A549 (cell line): ENCODE measurements at regions not wholly inside any gene's neighbourhood (a gene's known extent, or its start where the extent isn't known, plus 50 kb on each side); places are given as distances from the start of the nearest gene placed in this dataset.

ENCODE experiments used
- ATAC-seq, 2 experiments: fragments of 200-7000 bp in 1 of 2; fragments of >200 bp in 1 of 2; cut with Nextera tagmentation in 1 of 2; cut with Tn5 transposase in 1 of 2; 3 replicates each; pipeline versions ENCODE4 v1.8.0 to v1.9.1; 2018 to 2020; ENCODE audit warnings: mild to moderate bottlenecking in 1 of 2, moderate library complexity in 1 of 2
- CTCF ChIA-PET: fragments of 300-600 bp; sonication (Branson Sonifier 250); formaldehyde crosslinking; extraction: SDS; loops from one replicate; lab custom pipeline; 2021; ENCODE audit warnings: antibody characterized with exemption, inconsistent platforms; lab: Yijun Ruan, JAX
- POLR2A ChIA-PET: fragments of 350-600 bp; formaldehyde crosslinking; extraction: SDS; loops from one replicate; lab custom pipeline; 2021; ENCODE audit warnings: antibody characterized with exemption, inconsistent platforms; lab: Yijun Ruan, JAX
- DNase-seq, 2 experiments: peaks; one replicate each; pipeline versions ENCODE4 v3.0.0 to v3.0.0-alpha.2; 2011 to 2016; ENCODE audit warnings: low read depth in 1 of 2, low spot score in 1 of 2
- FAIRE-seq: peaks from 2 replicates; lab custom pipeline; 2011; peaks lifted over from hg19 to GRCh38; lab: Jason Lieb, UNC
- H3K27ac ChIP-seq, 2 experiments: fragments of >200 bp; sonication (Bioruptor Twin); formaldehyde crosslinking; 3 replicates each; pipeline ENCODE4 v1.5.1; 2016 to 2017
- H3K4me1 ChIP-seq: fragments of >200 bp; sonication (Bioruptor Twin); formaldehyde crosslinking; 3 replicates; pipeline ENCODE4 v1.6.1; 2016
- H3K4me2 ChIP-seq: fragments of >200 bp; sonication (Bioruptor Twin); formaldehyde crosslinking; 3 replicates; pipeline ENCODE4 v1.6.1; 2016
- H3K4me3 ChIP-seq: fragments of >200 bp; sonication (Bioruptor Twin); formaldehyde crosslinking; 3 replicates; pipeline ENCODE4 v1.5.1; 2016
- H3K9me3 ChIP-seq: fragments of >200 bp; sonication (Bioruptor Twin); formaldehyde crosslinking; 3 replicates; pipeline ENCODE4 v1.6.1; 2016
- BHLHE40 ChIP-seq: IDR thresholded peaks from 2 replicates; pipeline ENCODE4 v1.6.1; 2012; ENCODE audit warnings: low read depth, low read length, inconsistent platforms
- CBX8 ChIP-seq: fragments of 200-600 bp; sonication (generic); IDR thresholded peaks from 2 replicates; pipeline ENCODE4 v1.6.1; 2016
- CEBPB ChIP-seq, 2 experiments: fragments of >200 bp in 1 of 2; sonication (Bioruptor Twin) in 1 of 2; formaldehyde crosslinking in 1 of 2; IDR thresholded peaks; 2 replicates each; pipeline ENCODE4 v1.6.1; 2012 to 2016
- FOXS1 ChIP-seq: fragments of 250-450 bp; sonication (Bioruptor Pico); IDR thresholded peaks from 2 replicates; pipeline ENCODE4 v1.5.0; 2020; ENCODE audit warnings: mild to moderate bottlenecking, moderate library complexity
- MAX ChIP-seq: IDR thresholded peaks from 2 replicates; pipeline ENCODE4 v1.6.1; 2012
- MYC ChIP-seq: IDR thresholded peaks from 2 replicates; pipeline ENCODE4 v1.6.1; 2012; ENCODE audit warnings: mild to moderate bottlenecking, inconsistent platforms, low read length, improper control_type of control experiment, borderline replicate concordance
- NFE2L2 ChIP-seq: fragments of 150-350 bp; conservative IDR thresholded peaks from 2 replicates; pipeline ENCODE4 v1.6.1; 2014; ENCODE audit warnings: low read length
- NR3C1 ChIP-seq: fragments of >200 bp; sonication (Bioruptor Twin); formaldehyde crosslinking; IDR thresholded peaks from 3 replicates; pipeline ENCODE4 v1.6.1; 2017
- PHF8 ChIP-seq: fragments of 200-600 bp; sonication (generic); IDR thresholded peaks from 2 replicates; pipeline ENCODE4 v1.6.1; 2016; ENCODE audit warnings: low read depth, mild to moderate bottlenecking, antibody characterized with exemption, moderate library complexity, borderline replicate concordance
- RCOR1 ChIP-seq: fragments of 150-350 bp; IDR thresholded peaks from 2 replicates; pipeline ENCODE4 v1.6.1; 2014; ENCODE audit warnings: antibody characterized with exemption, low read length, low read depth
- SMC3 ChIP-seq: fragments of >200 bp; sonication (Bioruptor Twin); formaldehyde crosslinking; IDR thresholded peaks from 3 replicates; pipeline ENCODE4 v1.6.1; 2018; ENCODE audit warnings: inconsistent platforms
- TFCP2L1 ChIP-seq: fragments of 250-450 bp; sonication (Bioruptor Pico); IDR thresholded peaks from 2 replicates; pipeline ENCODE4 v1.5.0; 2021; ENCODE audit warnings: mild to moderate bottlenecking
- TP53 ChIP-seq: fragments of 250-450 bp; sonication (Bioruptor Pico); IDR thresholded peaks from 2 replicates; pipeline ENCODE4 v1.5.0; 2021; ENCODE audit warnings: mild to moderate bottlenecking, moderate library complexity
- ZC3H11A ChIP-seq: fragments of 450-650 bp; IDR thresholded peaks from 2 replicates; pipeline ENCODE4 v1.6.1; 2014; ENCODE audit warnings: antibody characterized with exemption, mild to moderate bottlenecking
- ZNF302 ChIP-seq: fragments of 250-450 bp; sonication (Bioruptor Pico); IDR thresholded peaks from 2 replicates; pipeline ENCODE4 v1.9.0; 2021; ENCODE audit warnings: inconsistent platforms, mild to moderate bottlenecking, moderate library complexity
- WGBS: methylation state at CpG from one replicate; pipeline ENCODE4 v1.1.6; 2017; ENCODE audit errors: missing lambda C conversion rate; 5-methylcytosine and 5-hydroxymethylcytosine counted together
- TF ChIP-seq, protein P1 (sequence below): fragments of 200-600 bp; sonication (generic); IDR thresholded peaks from 2 replicates; pipeline ENCODE4 v1.6.1; 2016; ENCODE audit warnings: antibody characterized with exemption, mild to moderate bottlenecking, moderate library complexity
- TF ChIP-seq, protein P2 (sequence below): fragments of 250-450 bp; sonication (Bioruptor Pico); IDR thresholded peaks from 2 replicates; pipeline ENCODE4 v1.5.0; 2021; ENCODE audit warnings: mild to moderate bottlenecking, moderate library complexity, borderline replicate concordance
- TF ChIP-seq, protein P3 (sequence below): fragments of 450-650 bp; IDR thresholded peaks from 2 replicates; pipeline ENCODE4 v1.6.1; 2014; ENCODE audit warnings: antibody characterized with exemption

DNA sequence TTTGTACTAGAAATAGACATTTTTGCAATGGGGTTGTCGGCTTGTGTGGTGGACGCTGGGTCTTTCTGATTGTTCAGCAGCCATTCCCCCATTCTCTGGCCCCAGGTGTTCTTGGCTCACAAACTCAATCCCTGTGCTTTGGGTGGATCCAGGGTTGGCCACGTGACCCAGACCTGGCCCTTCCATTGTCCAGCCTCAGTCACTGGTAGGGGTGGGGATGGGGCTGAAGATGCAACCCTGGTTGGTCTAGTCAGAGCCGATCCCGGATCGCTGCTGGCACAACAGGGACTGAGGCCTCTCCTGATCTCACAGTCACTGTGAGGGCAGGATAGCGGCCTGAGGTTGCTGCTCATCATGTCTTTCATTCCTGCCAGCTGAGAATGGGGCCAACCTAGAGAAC is 365.3 kb upstream of the SULF2 start:
- ATAC-seq (no peak), DNase-seq (no peak), FAIRE-seq (no peak)
- no peak overlapping the region for H3K4me3 ChIP-seq
- no peaks in the 10 kb centered on the region for H3K4me1 ChIP-seq
- no peak overlapping the region for H3K27ac ChIP-seq
- no peak overlapping the region for H3K4me2 ChIP-seq
- ChIA-PET POLR2A (interaction anchor here (0.5 kb wide), 1 partner anchor 89 kb away, joined by 6 read pairs; no protein-coding TSS in a partner anchor), CTCF (no interaction called here)
- TF ChIP-seq TP53 (CRISPR knock-in tag) = no peak
- no peak for TF ChIP-seq CEBPB (IDR thresholded peaks at IDR 0.05)
- TF ChIP-seq FOXS1 = no peak
- TF ChIP-seq NFE2L2 = no peak
- no peak for TF ChIP-seq ZNF302 (CRISPR knock-in tag)
- TF ChIP-seq PHF8 = no peak
- TF ChIP-seq SMC3 = no peak
- TF ChIP-seq ZC3H11A = no peak
- TF ChIP-seq RCOR1 = no peak
- no peak for TF ChIP-seq NR3C1
- no peak for TF ChIP-seq TFCP2L1 (CRISPR knock-in tag)
- whole genome bisulfite sequencing = 31% methylated on average over 4 of the region's 7 CpGs
- H3K9me3 ChIP-seq = peaks cover under 1% of the 10 kb centered on the region; the same call in 2 of the 3 replicates

GRCh38 chr20:48149902-48150301 is 364.6 kb upstream of the SULF2 start:
- Histone ChIP-seq H3K4me3 (no peak overlapping the region), H3K27ac (no peak overlapping the region), H3K4me2 (no peak overlapping the region), H3K4me1 (no peaks in the 10 kb centered on the region), H3K9me3 (no peaks in the 10 kb centered on the region; the same call in 2 of the 3 replicates)
- ChIA-PET POLR2A (no interaction called here), CTCF (no interaction called here)
- no peak for TF ChIP-seq CBX8
- no peak for TF ChIP-seq FOXS1
- no peak for TF ChIP-seq MAX
- TF ChIP-seq, protein P1, sequence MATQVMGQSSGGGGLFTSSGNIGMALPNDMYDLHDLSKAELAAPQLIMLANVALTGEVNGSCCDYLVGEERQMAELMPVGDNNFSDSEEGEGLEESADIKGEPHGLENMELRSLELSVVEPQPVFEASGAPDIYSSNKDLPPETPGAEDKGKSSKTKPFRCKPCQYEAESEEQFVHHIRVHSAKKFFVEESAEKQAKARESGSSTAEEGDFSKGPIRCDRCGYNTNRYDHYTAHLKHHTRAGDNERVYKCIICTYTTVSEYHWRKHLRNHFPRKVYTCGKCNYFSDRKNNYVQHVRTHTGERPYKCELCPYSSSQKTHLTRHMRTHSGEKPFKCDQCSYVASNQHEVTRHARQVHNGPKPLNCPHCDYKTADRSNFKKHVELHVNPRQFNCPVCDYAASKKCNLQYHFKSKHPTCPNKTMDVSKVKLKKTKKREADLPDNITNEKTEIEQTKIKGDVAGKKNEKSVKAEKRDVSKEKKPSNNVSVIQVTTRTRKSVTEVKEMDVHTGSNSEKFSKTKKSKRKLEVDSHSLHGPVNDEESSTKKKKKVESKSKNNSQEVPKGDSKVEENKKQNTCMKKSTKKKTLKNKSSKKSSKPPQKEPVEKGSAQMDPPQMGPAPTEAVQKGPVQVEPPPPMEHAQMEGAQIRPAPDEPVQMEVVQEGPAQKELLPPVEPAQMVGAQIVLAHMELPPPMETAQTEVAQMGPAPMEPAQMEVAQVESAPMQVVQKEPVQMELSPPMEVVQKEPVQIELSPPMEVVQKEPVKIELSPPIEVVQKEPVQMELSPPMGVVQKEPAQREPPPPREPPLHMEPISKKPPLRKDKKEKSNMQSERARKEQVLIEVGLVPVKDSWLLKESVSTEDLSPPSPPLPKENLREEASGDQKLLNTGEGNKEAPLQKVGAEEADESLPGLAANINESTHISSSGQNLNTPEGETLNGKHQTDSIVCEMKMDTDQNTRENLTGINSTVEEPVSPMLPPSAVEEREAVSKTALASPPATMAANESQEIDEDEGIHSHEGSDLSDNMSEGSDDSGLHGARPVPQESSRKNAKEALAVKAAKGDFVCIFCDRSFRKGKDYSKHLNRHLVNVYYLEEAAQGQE = no peak
- no peak for TF ChIP-seq TFCP2L1 (CRISPR knock-in tag)
- TF ChIP-seq BHLHE40 = no peak
- no peak for TF ChIP-seq TP53 (CRISPR knock-in tag)
- DNase-seq (no peak), FAIRE-seq (no peak), ATAC-seq (no peak)
- 59% methylated on average over 15 of the region's 15 CpGs for WGBS

DNA sequence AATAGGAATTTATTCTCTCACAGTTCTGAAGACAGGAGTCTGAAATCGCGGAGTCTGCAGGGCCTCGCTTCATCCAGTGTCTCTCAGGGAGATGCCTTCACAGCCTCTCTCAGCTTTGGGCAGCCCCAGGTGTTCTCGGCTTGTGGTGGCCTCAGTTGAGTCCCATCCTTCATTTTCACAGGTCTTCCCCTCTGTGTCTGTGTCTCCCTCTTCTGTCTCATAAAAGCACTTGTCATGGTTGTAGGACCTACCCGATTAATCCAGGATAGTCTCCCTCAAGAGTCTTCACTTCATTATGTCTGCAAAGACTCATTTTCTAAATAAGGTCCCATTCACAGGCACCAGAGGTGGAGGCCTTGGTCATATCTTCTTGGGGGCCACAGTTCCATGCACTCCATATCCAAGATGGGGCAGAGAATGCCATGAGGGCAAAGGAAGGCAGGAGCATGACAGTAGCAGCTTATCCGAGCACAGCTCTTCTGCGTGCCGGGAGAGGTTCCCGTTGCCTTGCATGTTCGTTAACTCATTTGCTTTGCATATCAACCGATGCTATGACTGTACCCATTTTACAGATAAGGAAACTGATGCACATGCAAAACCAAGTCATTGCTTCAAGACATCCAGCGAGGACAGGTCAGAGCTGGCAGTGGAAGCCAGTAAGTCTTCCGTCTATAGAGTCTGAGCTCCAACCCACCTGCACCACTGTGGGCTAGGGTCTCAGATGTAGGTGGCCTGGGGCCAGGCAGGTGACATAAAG is 363.8 kb upstream of the SULF2 start:
- Histone ChIP-seq H3K27ac (no peak overlapping the region), H3K4me3 (no peak overlapping the region), H3K9me3 (no peaks in the 10 kb centered on the region), H3K4me1 (no peaks in the 10 kb centered on the region), H3K4me2 (no peak overlapping the region)
- 72% methylated on average over 13 of the region's 13 CpGs for WGBS
- POLR2A ChIA-PET = no interaction called here
- no peak for ATAC-seq
- DNase-seq = no peak
- TF ChIP-seq NR3C1 = no peak
- TF ChIP-seq MYC = no peak
- no peak for TF ChIP-seq ZC3H11A
- TF ChIP-seq, protein P2, sequence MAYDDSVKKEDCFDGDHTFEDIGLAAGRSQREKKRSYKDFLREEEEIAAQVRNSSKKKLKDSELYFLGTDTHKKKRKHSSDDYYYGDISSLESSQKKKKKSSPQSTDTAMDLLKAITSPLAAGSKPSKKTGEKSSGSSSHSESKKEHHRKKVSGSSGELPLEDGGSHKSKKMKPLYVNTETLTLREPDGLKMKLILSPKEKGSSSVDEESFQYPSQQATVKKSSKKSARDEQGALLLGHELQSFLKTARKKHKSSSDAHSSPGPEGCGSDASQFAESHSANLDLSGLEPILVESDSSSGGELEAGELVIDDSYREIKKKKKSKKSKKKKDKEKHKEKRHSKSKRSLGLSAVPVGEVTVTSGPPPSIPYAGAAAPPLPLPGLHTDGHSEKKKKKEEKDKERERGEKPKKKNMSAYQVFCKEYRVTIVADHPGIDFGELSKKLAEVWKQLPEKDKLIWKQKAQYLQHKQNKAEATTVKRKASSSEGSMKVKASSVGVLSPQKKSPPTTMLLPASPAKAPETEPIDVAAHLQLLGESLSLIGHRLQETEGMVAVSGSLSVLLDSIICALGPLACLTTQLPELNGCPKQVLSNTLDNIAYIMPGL (CRISPR knock-in tag) = no peak
- TF ChIP-seq, protein P3, sequence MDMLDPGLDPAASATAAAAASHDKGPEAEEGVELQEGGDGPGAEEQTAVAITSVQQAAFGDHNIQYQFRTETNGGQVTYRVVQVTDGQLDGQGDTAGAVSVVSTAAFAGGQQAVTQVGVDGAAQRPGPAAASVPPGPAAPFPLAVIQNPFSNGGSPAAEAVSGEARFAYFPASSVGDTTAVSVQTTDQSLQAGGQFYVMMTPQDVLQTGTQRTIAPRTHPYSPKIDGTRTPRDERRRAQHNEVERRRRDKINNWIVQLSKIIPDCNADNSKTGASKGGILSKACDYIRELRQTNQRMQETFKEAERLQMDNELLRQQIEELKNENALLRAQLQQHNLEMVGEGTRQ = no peak
- CTCF ChIA-PET = interaction anchor here (0.9 to 1.2 kb wide), 2 partner anchors 11 to 472 kb away, joined by 3 to 4 read pairs; no protein-coding TSS in a partner anchor
- no peak for FAIRE-seq
